Mesenchymal stem cell (in vitro differentiated cells and primary cell): ENCODE measurements at regions not wholly inside any gene's neighbourhood (a gene's known extent, or its start where the extent isn't known, plus 50 kb on each side); places are given as distances from the start of the nearest gene placed in this dataset.

Experiments used
- DNase-seq: peaks from one replicate; pipeline ENCODE4 v3.0.0-alpha.2; 2013
- H2AFZ ChIP-seq: one replicate; pipeline ENCODE4 v1.6.1; 2013; ENCODE audit warnings: low read depth, mild to moderate bottlenecking, control low read depth, inconsistent platforms, low read length, moderate library complexity
- H2AK5ac ChIP-seq: 2 replicates; pipeline ENCODE4 v1.6.1; 2013; ENCODE audit warnings: low read length, moderate library complexity, mild to moderate bottlenecking, inconsistent platforms; ENCODE audit not compliant: severe bottlenecking
- H2BK120ac ChIP-seq: one replicate; pipeline ENCODE4 v1.6.1; 2013; ENCODE audit warnings: low read depth, mild to moderate bottlenecking, inconsistent platforms, low read length, moderate library complexity
- H2BK12ac ChIP-seq, 2 experiments: one replicate each; pipeline ENCODE4 v1.6.1; 2013; ENCODE audit warnings: inconsistent platforms in 2 of 2, low read length in 2 of 2, mild to moderate bottlenecking in 2 of 2, moderate library complexity in 2 of 2, control low read depth in 1 of 2
- H2BK15ac ChIP-seq: one replicate; pipeline ENCODE4 v1.6.1; 2013; ENCODE audit warnings: mild to moderate bottlenecking, low read depth, inconsistent platforms; ENCODE audit not compliant: poor library complexity, severe bottlenecking
- H2BK5ac ChIP-seq: 2 replicates; pipeline ENCODE4 v1.6.1; 2013; ENCODE audit warnings: low read depth, mild to moderate bottlenecking, low read length, control low read depth, inconsistent platforms; ENCODE audit not compliant: poor library complexity, severe bottlenecking
- H3K14ac ChIP-seq, 2 experiments: one replicate each; pipeline ENCODE4 v1.6.1; 2013; ENCODE audit warnings: inconsistent platforms in 2 of 2, low read length in 2 of 2, control low read depth in 1 of 2, mild to moderate bottlenecking in 1 of 2, moderate library complexity in 1 of 2
- H3K18ac ChIP-seq, 2 experiments: one replicate each; pipeline ENCODE4 v1.6.1; 2013; ENCODE audit warnings: inconsistent platforms in 2 of 2, low read length in 2 of 2, control low read depth in 1 of 2, low read depth in 1 of 2, mild to moderate bottlenecking in 1 of 2
- H3K23ac ChIP-seq, 2 experiments: one replicate each; pipeline ENCODE4 v1.6.1; 2013; ENCODE audit warnings: inconsistent platforms in 2 of 2, low read length in 2 of 2, mild to moderate bottlenecking in 2 of 2, moderate library complexity in 2 of 2, control low read depth in 1 of 2
- H3K27ac ChIP-seq: 2 replicates; pipeline ENCODE4 v1.5.1; 2013; ENCODE audit warnings: mild to moderate bottlenecking, moderate library complexity, low read length, control low read depth, inconsistent platforms; ENCODE audit not compliant: poor library complexity, severe bottlenecking
- H3K27me3 ChIP-seq, 2 experiments: 2 replicates each; pipeline versions ENCODE4 v1.6.1 to v1.7.0; 2013; ENCODE audit warnings: low read length in 2 of 2, mild to moderate bottlenecking in 2 of 2, moderate library complexity in 2 of 2, control low read depth in 1 of 2, inconsistent platforms in 1 of 2; ENCODE audit not compliant: control insufficient read depth in 1 of 2, insufficient read depth in 1 of 2
- H3K36me3 ChIP-seq, 2 experiments: 2 replicates each; pipeline versions ENCODE4 v1.6.1 to v1.7.0; 2013; ENCODE audit warnings: low read length in 2 of 2, control low read depth in 1 of 2, inconsistent platforms in 1 of 2, low read depth in 1 of 2, mild to moderate bottlenecking in 1 of 2; ENCODE audit not compliant: insufficient read depth in 2 of 2, control insufficient read depth in 1 of 2
- H3K4ac ChIP-seq, 2 experiments: one replicate each; pipeline ENCODE4 v1.6.1; 2013; ENCODE audit warnings: inconsistent platforms in 2 of 2, low read length in 2 of 2, mild to moderate bottlenecking in 2 of 2, moderate library complexity in 2 of 2, control low read depth in 1 of 2, low read depth in 1 of 2
- H3K4me1 ChIP-seq: 2 replicates; pipeline ENCODE4 v1.6.1; 2013; ENCODE audit warnings: low read depth, low read length, control low read depth; ENCODE audit not compliant: control insufficient read depth, insufficient read depth
- H3K4me2 ChIP-seq: 2 replicates; pipeline ENCODE4 v1.6.1; 2013; ENCODE audit warnings: low read length, mild to moderate bottlenecking, inconsistent platforms; ENCODE audit not compliant: poor library complexity, severe bottlenecking
- H3K4me3 ChIP-seq, 2 experiments: 2 replicates each; pipeline versions ENCODE4 v1.5.1 to v1.7.0; 2013; ENCODE audit warnings: low read length in 2 of 2, mild to moderate bottlenecking in 2 of 2, control low read depth in 1 of 2, low read depth in 1 of 2; ENCODE audit not compliant: insufficient read depth in 1 of 2
- H3K79me1 ChIP-seq: replicated peaks from 2 replicates; pipeline ENCODE4 v1.6.1; 2013; ENCODE audit warnings: mild to moderate bottlenecking, control low read depth, low read length, inconsistent platforms; ENCODE audit not compliant: poor library complexity, severe bottlenecking
- H3K9ac ChIP-seq: 2 replicates; pipeline ENCODE4 v1.7.0; 2013; ENCODE audit warnings: mild to moderate bottlenecking, low read length, moderate library complexity
- H3K9me3 ChIP-seq: 2 replicates; pipeline ENCODE4 v1.7.0; 2013; ENCODE audit warnings: mild to moderate bottlenecking, low read length; ENCODE audit not compliant: control insufficient read depth
- H4K8ac ChIP-seq: one replicate; pipeline ENCODE4 v1.6.1; 2013; ENCODE audit warnings: inconsistent platforms, mild to moderate bottlenecking, low read length, moderate library complexity
- H4K91ac ChIP-seq: one replicate; pipeline ENCODE4 v1.6.1; 2013; ENCODE audit warnings: mild to moderate bottlenecking, low read length, inconsistent platforms
- WGBS: methylation state at CpG from one replicate; pipeline ENCODE4 v1.1.7; 2013; ENCODE audit warnings: mixed read lengths; 5-methylcytosine and 5-hydroxymethylcytosine counted together

DNA sequence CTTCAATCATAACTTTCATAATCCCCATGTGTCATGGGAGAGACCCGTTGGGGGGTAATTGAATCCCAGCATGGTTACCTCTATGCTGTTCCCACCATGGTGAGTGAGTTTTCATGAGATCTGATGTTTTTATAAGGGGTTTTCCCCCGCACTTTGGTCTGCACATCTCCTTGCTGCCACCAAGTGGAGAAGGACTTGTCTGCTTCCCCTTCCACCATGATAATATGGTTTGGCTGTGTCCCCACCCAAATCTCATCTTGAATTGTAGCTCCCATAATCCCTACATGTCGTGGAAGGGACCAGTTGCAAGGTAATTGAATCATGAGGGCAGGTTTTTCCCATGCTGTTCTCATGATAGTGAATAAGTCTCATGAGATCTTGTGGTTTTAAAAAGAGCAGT, 524.9 kb downstream of the SLITRK5 start:
- Histone ChIP-seq H3K14ac (no peak overlapping the region), H4K8ac (no peak overlapping the region), H3K4ac (no peak overlapping the region), H3K18ac (no peak overlapping the region), H3K27ac (no peak overlapping the region), H2BK120ac (no peak overlapping the region), H3K4me2 (no peak overlapping the region), H3K4me3 (no peak overlapping the region), H3K9ac (no peak overlapping the region), H3K36me3 (no peaks in the 10 kb centered on the region), H3K9me3 (peaks cover 25% of the 10 kb centered on the region), H2BK5ac (no peak overlapping the region), H2AK5ac (no peak overlapping the region), H2AFZ (no peak overlapping the region), H2BK15ac (no peak overlapping the region), H3K79me1 (no peaks in the 10 kb centered on the region), H3K27me3 (no peaks in the 10 kb centered on the region), H3K4me1 (no peaks in the 10 kb centered on the region), H2BK12ac (no peak overlapping the region), H3K23ac (no peak overlapping the region), H4K91ac (no peak overlapping the region)
- WGBS: 95% methylated on average over 2 of the region's 3 CpGs
- no peak for DNase-seq

DNA sequence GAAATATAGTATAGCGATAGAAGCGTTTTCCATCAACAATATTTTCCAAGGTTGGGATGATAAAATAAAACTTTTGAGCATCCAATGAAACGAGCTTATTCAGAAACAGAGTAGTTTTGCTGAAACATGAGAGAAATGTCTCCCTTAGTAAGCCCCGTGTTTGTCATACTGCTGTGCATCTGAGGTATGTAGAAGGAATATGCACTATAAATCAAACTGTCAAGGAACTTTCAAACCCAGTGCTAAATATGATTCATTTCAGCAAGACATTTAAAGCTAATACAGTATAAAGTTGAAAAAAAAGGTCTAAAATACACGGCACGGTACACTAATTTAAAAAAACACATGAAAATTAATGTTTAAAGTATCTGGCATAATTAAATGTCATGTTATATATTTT, 546.2 kb downstream of the SLITRK5 start:
- H3K4me2 ChIP-seq: no peak overlapping the region
- no peak overlapping the region for H2AK5ac ChIP-seq
- no peaks in the 10 kb centered on the region for H3K36me3 ChIP-seq
- no peak overlapping the region for H2BK12ac ChIP-seq
- no peaks in the 10 kb centered on the region for H3K27me3 ChIP-seq
- no peak overlapping the region for H3K9ac ChIP-seq
- 80% methylated on average over 4 of the region's 6 CpGs for WGBS
- no peak overlapping the region for H2BK15ac ChIP-seq
- no peak overlapping the region for H3K4me3 ChIP-seq
- peaks cover 11% of the 10 kb centered on the region for H3K9me3 ChIP-seq
- no peak overlapping the region for H2BK5ac ChIP-seq
- H3K14ac ChIP-seq: no peak overlapping the region
- H3K79me1 ChIP-seq: no peaks in the 10 kb centered on the region
- no peak overlapping the region for H3K18ac ChIP-seq
- no peak for DNase-seq
- H2BK120ac ChIP-seq: no peak overlapping the region
- H4K91ac ChIP-seq: no peak overlapping the region
- no peak overlapping the region for H3K23ac ChIP-seq
- H3K27ac ChIP-seq: no peak overlapping the region
- H2AFZ ChIP-seq: no peak overlapping the region
- H4K8ac ChIP-seq: no peak overlapping the region
- no peak overlapping the region for H3K4ac ChIP-seq
- H3K4me1 ChIP-seq: no peaks in the 10 kb centered on the region

DNA sequence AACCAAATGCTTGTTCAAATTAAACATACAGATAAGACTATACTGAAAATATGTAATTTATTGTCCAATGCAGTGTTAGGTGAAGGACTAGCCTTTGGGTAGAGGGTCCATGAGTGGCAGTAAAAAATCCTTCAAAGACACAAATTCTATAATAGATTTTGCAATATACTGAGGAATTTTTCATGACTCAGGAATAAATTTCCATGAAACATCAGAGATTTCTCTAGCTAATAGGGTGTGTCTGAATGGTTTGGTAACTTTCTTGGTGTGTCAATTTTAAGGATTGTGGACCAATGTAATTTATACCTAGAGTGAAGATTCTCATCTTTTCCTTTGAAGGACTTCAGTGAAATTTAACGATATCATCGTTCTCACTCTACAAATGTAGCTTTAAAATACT, 546.7 kb downstream of the SLITRK5 start:
- DNase-seq: no peak
- H2AFZ ChIP-seq: no peak overlapping the region
- no peak overlapping the region for H3K23ac ChIP-seq
- peaks cover 7% of the 10 kb centered on the region for H3K9me3 ChIP-seq
- no peak overlapping the region for H3K27ac ChIP-seq
- no peak overlapping the region for H2BK15ac ChIP-seq
- no peak overlapping the region for H3K18ac ChIP-seq
- no CpG with 5 or more reads among the region's 2 CpGs for WGBS
- no peak overlapping the region for H3K14ac ChIP-seq
- H2BK12ac ChIP-seq: no peak overlapping the region
- no peak overlapping the region for H4K91ac ChIP-seq
- no peak overlapping the region for H2BK5ac ChIP-seq
- no peak overlapping the region for H3K4ac ChIP-seq
- H3K9ac ChIP-seq: no peak overlapping the region
- no peaks in the 10 kb centered on the region for H3K79me1 ChIP-seq
- H3K4me3 ChIP-seq: no peak overlapping the region
- no peaks in the 10 kb centered on the region for H3K27me3 ChIP-seq
- H2BK120ac ChIP-seq: no peak overlapping the region
- no peaks in the 10 kb centered on the region for H3K4me1 ChIP-seq
- no peak overlapping the region for H2AK5ac ChIP-seq
- no peak overlapping the region for H4K8ac ChIP-seq
- no peaks in the 10 kb centered on the region for H3K36me3 ChIP-seq
- H3K4me2 ChIP-seq: no peak overlapping the region

DNA sequence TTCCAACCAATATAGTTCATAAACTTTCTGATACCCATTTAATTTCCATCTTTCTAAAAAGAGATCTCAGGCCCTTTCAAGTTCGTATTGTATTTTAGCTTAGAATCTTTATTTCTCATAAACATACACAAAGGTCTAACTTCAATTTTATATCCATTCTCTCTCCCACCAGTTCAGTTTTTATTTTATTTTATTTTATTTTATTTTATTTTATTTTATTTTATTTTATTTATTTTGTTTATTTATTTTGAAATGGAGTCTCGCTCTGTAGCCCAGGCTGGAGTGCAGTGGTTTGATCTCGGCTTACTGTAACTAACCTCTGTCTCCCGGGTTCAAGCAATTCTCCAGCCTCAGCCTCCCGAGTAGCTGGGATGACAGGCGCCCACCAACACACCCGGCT, 552.8 kb downstream of the SLITRK5 start:
- H3K9me3 ChIP-seq: peaks cover 13% of the 10 kb centered on the region

More for the DNA sequence above, 552.8 kb downstream of the SLITRK5 start:
- Histone ChIP-seq H3K27ac (no peak overlapping the region), H3K9ac (no peak overlapping the region), H2BK15ac (no peak overlapping the region), H2AFZ (no peak overlapping the region), H4K8ac (no peak overlapping the region), H3K79me1 (no peaks in the 10 kb centered on the region), H2AK5ac (no peak overlapping the region), H3K4me1 (no peaks in the 10 kb centered on the region), H3K4me3 (no peak overlapping the region), H3K23ac (no peak overlapping the region), H3K14ac (no peak overlapping the region), H3K4ac (no peak overlapping the region), H2BK120ac (no peak overlapping the region), H3K36me3 (no peaks in the 10 kb centered on the region), H3K18ac (no peak overlapping the region), H2BK12ac (no peak overlapping the region), H4K91ac (no peak overlapping the region), H2BK5ac (no peak overlapping the region), H3K4me2 (no peak overlapping the region), H3K27me3 (no peaks in the 10 kb centered on the region)
- DNase-seq: no peak
- 98% methylated on average over 7 of the region's 7 CpGs for WGBS
